Lung microvascular endothelial cell (primary cell): ENCODE measurements at regions not wholly inside any gene's neighbourhood (a gene's known extent, or its start where the extent isn't known, plus 50 kb on each side); places are given as distances from the start of the nearest gene placed in this dataset.
"Not testable (repeated sequence)": the region's sequence is repeated elsewhere in the genome, so short reads cannot be mapped to it uniquely, and the experiment has no call there.

ENCODE experiments used
- DNase-seq, 2 donors: peaks; one replicate each; pipeline versions ENCODE4 v3.0.0 to v3.0.0-alpha.2; 2010; ENCODE audit warnings: low read depth in 2 of 2

DNA sequence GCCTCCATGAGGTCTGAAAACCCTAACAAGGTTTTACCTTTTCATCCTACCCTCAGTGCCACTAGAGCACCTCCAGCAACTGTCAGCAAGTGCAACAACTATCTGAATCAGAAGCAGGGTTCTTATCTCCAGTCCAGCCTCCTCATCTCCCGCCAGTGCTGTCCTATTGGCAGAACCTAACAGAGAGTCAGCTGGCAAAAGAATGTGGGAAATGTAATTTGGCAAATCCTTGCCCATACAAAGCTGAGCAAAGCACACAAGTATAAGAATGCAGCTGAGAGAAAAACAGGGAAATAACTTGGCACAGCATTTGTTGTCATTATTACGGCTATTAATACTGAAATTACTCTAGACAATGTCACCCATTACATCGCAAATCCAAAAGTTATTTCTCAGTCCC lies 124.2 kb downstream of the ATP6V1G3 start:
- peak; percentile 1 to 61 for DNase-seq

DNA sequence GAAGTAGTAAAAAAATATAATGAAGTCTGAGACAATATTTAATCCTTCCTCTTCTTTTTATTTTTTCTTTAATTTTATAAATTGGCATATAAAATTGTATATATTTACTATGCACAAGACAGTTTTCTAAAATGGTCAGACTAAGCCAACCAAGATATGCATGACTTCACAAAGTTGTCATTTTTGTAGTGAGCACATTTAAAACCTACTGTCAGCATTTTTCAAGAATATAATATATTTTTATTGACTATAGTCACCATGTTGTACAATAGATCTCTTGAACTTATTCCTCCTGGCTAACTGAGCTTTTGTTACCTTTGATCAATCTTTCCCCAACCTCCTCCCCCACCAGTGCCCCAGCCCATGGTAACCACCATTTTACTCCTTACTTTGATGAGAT lies 129.2 kb downstream of the ATP6V1G3 start:
- no peak for DNase-seq

DNA sequence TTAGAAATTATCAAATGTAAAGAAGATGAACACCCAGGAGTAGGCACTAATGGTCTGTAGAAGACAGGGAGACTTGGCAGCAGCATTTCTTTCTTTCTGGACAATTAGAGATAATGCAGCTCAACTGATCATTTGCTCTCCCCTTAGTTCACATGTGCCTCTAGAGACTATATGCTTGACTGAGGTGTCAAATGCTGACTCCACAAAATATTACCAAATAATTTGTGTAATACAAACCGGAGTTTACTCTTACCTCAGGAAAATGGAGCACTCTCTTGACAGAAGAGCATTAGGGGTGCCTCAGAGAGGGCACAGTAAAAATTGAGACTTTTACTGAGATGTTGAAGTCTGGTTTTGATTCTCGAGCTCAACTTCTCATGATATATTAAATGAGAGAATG lies 131.8 kb downstream of the ATP6V1G3 start:
- DNase-seq: no peak

DNA sequence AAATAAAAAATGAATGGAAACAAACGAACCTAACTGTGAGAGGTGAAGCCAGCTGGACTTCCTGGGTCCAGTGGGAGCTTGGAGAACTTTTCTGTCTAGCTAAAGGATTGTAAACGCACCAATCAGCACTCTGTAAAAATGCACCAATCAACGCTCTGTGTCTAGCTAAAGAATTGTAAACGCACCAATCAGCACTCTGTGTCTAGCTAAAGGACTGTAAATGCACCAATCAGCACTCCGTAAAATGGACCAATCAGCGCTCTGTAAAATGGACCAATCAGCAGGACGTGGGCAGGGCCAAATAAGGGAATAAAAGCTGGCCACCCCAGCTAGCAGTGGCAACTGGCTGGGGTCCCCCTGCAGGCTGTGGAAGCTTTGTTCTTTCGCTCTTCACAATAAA lies 135.8 kb downstream of the ATP6V1G3 start:
- DNase-seq: not testable (repeated sequence)

DNA sequence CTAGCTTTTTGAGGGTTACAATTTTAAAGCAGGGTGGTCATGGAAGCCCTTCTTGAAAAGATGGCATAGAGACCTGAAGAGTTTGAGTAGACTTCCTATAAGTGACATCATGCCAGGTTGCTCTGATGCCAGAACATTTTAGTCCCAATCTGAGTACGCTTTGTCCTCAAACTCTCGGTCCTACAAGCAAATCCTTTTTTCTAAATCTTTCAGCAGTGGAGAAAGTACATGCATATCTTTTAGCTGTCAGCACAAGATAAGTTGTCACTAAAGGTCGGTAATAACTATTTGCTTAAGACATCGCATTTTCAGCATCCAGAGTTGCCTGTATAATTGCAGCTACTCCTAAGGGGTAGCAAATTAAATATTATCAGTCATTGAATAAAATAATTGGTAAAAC lies 140.4 kb downstream of the ATP6V1G3 start:
- no peak for DNase-seq

DNA sequence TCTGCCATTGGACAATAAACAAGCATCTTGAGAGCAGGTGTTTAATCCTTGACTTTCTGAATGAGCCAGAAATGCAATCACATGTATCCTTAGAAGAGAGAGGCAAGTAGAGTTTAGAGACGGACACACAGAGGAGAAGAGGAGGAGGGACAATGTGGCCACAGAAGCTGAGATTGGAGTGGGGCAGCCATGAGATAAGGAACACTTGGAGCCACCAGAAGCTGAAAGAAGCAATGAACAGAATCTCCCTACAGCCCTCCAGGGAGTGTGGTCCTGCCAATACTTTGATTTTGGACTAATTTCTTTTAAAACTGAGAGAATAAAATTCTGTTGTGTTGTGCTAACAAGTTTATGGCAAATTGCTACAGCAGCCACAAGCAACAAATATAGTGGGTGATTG lies 141.0 kb downstream of the ATP6V1G3 start:
- no peak for DNase-seq

DNA sequence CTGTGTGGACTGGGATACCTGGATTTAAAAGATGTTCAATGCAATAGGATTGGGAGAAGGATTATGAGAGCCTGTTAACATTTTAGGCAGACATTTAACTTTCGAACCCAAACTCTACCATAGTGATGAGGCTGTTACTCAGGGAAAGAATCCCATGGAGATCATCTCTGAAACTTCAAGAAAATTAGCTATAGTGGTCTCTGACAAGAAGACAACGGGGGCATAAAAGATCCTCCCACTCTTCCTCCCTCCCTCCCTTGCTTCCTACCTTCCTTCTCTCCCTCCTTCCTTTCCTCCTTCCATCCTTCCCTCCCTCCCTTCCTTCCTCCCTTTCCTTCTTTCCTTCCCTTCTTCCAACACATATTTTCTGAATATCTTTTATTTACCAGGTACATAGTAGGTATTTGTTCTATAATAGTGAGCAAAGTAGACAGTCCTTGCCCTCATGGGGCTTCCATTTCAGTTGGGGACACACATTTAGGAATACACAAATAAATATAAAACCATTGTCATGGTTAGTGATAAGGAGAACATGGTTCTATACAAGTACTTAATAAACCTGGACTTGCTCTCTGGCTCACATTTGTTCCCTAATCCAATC lies 143.2 kb downstream of the ATP6V1G3 start:
- DNase-seq: no peak

DNA sequence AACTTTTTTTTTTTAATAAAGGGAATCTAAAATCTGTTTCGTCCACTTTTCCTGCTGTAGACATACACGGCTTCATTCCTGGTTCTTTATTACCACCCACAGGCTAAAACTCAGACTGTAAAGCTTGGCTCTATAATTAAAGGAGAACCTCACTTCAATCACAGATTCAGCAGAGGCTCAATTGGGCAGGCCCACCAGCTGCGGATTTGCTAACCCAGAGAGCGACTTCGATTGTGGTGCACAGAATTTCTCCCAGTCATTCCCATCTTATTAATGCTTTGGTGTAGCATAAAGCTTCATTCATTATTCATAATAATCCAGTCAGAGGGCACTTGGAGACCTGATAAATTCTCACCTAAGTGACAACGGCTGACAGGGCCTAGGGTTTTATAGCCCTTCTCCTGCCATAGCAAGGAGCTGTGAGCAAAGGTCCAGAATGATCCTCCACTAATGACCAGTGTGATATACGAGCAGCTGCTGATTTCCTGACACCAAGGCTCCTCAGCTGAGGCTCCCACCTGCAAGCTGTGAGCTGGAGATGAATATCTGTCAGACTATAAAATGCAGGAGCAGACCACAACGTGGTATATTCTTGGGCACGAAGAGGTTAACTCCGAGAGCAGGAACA lies 149.0 kb downstream of the ATP6V1G3 start:
- DNase-seq: no peak

DNA sequence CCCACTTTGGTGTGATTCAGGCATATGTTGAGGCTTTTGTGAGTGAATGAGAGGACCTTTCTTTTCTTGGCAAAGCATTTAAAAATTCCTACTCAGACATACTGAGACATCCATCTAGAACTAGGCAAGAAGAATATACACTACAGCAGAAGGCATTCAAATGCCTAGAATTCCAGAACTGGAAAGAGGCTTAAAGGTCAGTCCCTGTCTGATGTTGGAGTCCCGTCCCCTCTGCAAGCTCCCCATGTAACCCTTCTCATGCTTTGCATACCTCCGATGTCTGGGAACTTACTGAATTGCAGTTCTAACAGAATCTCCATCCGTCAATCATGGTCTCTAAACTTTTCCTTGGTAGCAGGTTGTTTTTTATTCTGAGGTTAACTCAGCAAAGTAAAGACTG lies 152.9 kb downstream of the ATP6V1G3 start:
- DNase-seq: no peak

DNA sequence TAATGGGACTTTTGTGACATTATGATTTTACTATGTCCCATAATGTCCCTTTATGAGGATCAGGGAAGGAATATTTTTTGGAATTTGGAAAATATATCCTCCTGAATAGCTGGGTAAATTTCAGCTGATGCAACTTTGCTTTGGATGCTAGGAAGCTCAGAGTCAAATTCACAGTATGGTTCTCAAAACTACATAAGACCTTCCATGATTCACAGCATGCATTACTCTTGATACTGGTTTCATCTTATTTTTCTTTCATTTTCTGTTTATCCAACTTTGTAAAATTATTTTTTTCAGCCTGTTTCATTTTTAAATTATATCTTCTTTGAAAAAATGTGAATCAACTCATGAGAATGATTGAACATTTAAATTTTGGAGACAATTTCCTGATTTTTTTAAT lies 160.2 kb downstream of the ATP6V1G3 start:
- DNase-seq: no peak

DNA sequence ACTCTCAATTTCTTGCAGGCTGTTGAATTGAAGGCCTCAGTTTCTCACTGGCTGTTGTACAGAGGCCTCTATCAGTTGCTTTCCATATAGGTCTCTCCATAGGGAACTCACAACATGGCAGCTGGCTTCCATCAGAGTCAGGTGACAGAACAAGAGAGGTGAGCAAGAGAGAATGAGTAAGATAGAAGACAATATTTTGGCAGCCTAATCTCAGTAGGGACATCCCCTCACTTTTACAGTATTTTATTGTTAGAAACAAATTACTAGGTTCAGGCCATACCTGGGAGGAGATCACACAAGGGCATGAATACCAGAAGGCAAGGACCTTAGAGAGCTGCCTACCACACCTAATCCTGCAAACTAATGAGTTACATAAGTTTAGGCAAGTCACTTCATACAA lies 162.8 kb downstream of the ATP6V1G3 start:
- DNase-seq: no peak

DNA sequence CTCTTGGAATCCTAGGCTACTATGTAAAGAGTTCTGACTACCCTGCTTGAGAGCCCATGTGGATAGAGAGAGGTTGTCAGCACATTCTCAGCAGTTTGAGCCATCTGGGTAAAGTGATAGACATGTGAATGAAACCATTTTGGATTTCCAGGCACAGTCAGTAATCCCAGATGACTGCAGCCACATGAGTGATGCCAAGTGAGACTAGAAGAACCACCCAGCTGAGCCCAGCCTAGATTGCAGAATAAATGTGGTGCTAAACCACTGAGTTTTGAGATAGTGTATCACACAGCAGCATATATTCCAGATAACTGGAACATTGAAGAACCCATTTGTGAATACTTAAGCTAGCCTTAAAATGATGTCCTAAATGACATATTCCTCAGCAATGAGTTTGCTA lies 166.2 kb downstream of the ATP6V1G3 start:
- no peak for DNase-seq

DNA sequence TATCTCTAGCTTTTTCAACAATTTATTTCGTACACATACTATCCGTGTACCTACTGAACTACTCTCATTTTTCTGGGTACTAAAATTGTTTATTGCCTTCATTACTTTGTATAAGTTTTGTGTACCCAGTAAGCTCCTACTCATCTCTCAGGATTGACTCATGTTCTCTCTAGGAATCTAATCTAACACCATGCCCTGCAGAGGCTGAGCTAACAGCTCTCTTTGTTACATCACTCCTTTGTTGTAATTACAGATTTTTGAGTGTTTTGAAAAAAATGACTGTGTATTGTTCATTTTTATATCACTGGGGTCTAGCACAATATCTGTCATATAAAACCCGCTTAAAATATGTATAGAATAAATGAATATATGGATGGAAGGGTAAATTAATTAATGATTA lies 167.1 kb downstream of the ATP6V1G3 start:
- no peak for DNase-seq
